ENCODE measurements at regions not wholly inside any gene's neighbourhood (a gene's known extent, or its start where the extent isn't known, plus 50 kb on each side); places are given as distances from the start of the nearest gene placed in this dataset.
"Not testable (repeated sequence)": the region's sequence is repeated elsewhere in the genome, so short reads cannot be mapped to it uniquely, and the experiment has no call there.

GRCh38 chr4:3365326-3365725, 72.5 kb downstream of the RGS12 start:
- DNase-seq (ENCODE audit: low read depth), result no peak

GRCh38 chr4:3365871-3366842, 73.3 kb downstream of the RGS12 start:
- DNase-seq (ENCODE audit: low read depth), result no peak

GRCh38 chr4:3366893-3367775, 74.3 kb downstream of the RGS12 start:
- no peak for DNase-seq (ENCODE audit: low read depth)

- no peak for DNase-seq (ENCODE audit: low read depth)
Measured at GRCh38 chr4:3367866-3368265, 73.9 kb upstream of the HGFAC start.

GRCh38 chr4:3368334-3368733, 73.4 kb upstream of the HGFAC start:
- no peak for DNase-seq (ENCODE audit: low read depth)

- DNase-seq (ENCODE audit: low read depth), result no peak
Measured at GRCh38 chr4:3368841-3369760, 72.7 kb upstream of the HGFAC start.

GRCh38 chr4:3369781-3370674, 71.7 kb upstream of the HGFAC start:
- DNase-seq (ENCODE audit: low read depth), result peak; percentile 77

GRCh38 chr4:3371033-3372001, 70.5 kb upstream of the HGFAC start:
- no peak for DNase-seq (ENCODE audit: low read depth)

- DNase-seq (ENCODE audit: low read depth), result no peak
Measured at GRCh38 chr4:3372264-3372932, 69.4 kb upstream of the HGFAC start.

GRCh38 chr4:3372933-3373465, 68.8 kb upstream of the HGFAC start:
- DNase-seq (ENCODE audit: low read depth), result no peak

GRCh38 chr4:3373468-3373867, 68.3 kb upstream of the HGFAC start:
- no peak for DNase-seq (ENCODE audit: low read depth)

- no peak for DNase-seq (ENCODE audit: low read depth)
Measured at GRCh38 chr4:3374011-3374645, 67.6 kb upstream of the HGFAC start.

- no peak for DNase-seq (ENCODE audit: low read depth)
Measured at GRCh38 chr4:3374667-3375066, 67.1 kb upstream of the HGFAC start.

GRCh38 chr4:3375688-3376087, 66.1 kb upstream of the HGFAC start:
- no peak for DNase-seq (ENCODE audit: low read depth)

GRCh38 chr4:3376266-3376665, 65.5 kb upstream of the HGFAC start:
- DNase-seq (ENCODE audit: low read depth), result no peak

GRCh38 chr4:3377557-3377956, 64.2 kb upstream of the HGFAC start:
- DNase-seq (ENCODE audit: low read depth), result no peak

GRCh38 chr4:3380336-3380735, 61.4 kb upstream of the HGFAC start:
- DNase-seq (ENCODE audit: low read depth), result not testable (repeated sequence)

- DNase-seq (ENCODE audit: low read depth), result not testable (repeated sequence)
Measured at GRCh38 chr4:3381208-3381607, 60.6 kb upstream of the HGFAC start.

Data from non-pigmented ciliary epithelial cell (primary cell).